GM08714 (cell line): ENCODE measurements at regions not wholly inside any gene's neighbourhood (a gene's known extent, or its start where the extent isn't known, plus 50 kb on each side); places are given as distances from the start of the nearest gene placed in this dataset.

Experiments
- H3K4me3 ChIP-seq: fragments of 200-500 bp; sonication (Bioruptor generic); 2 replicates; pipeline ENCODE4 v1.5.1; 2014; ENCODE audit warnings: mild to moderate bottlenecking, low read length, inconsistent platforms
- ZNF274 ChIP-seq: IDR thresholded peaks from 2 replicates; pipeline ENCODE4 v1.6.1; 2012; ENCODE audit warnings: mild to moderate bottlenecking, low read depth, low read length

GRCh38 chr6:134866563-134866962, 83.3 kb downstream of the ALDH8A1 start:
- H3K4me3 ChIP-seq, result no peak overlapping the region
- no peak for TF ChIP-seq ZNF274

GRCh38 chr6:134864558-134864957, 85.3 kb downstream of the ALDH8A1 start:
- TF ChIP-seq ZNF274, result no peak
- no peak overlapping the region for H3K4me3 ChIP-seq

GRCh38 chr6:134863763-134864510, 86.0 kb downstream of the ALDH8A1 start:
- no peak overlapping the region for H3K4me3 ChIP-seq
- TF ChIP-seq ZNF274, result no peak

- H3K4me3 ChIP-seq, result no peak overlapping the region
- TF ChIP-seq ZNF274, result no peak
Measured at GRCh38 chr6:134854366-134854765, 95.5 kb downstream of the ALDH8A1 start.

GRCh38 chr6:134853111-134854055, 96.5 kb downstream of the ALDH8A1 start:
- no peak overlapping the region for H3K4me3 ChIP-seq
- TF ChIP-seq ZNF274, result no peak

- TF ChIP-seq ZNF274, result no peak
- no peak overlapping the region for H3K4me3 ChIP-seq
Measured at GRCh38 chr6:134851548-134851947, 98.4 kb downstream of the ALDH8A1 start.

- no peak overlapping the region for H3K4me3 ChIP-seq
- TF ChIP-seq ZNF274, result no peak
Measured at GRCh38 chr6:134850721-134851305, 99.1 kb downstream of the ALDH8A1 start.

- no peak for TF ChIP-seq ZNF274
- no peak overlapping the region for H3K4me3 ChIP-seq
Measured at GRCh38 chr6:134849920-134850447, 99.9 kb downstream of the ALDH8A1 start.

GRCh38 chr6:134848076-134848475, 101.8 kb downstream of the ALDH8A1 start:
- no peak overlapping the region for H3K4me3 ChIP-seq
- TF ChIP-seq ZNF274, result no peak

- no peak for TF ChIP-seq ZNF274
Measured at GRCh38 chr6:134846865-134847264, 103.0 kb downstream of the ALDH8A1 start.

GRCh38 chr6:134846031-134846430, 103.9 kb downstream of the ALDH8A1 start:
- TF ChIP-seq ZNF274, result no peak
- no peak overlapping the region for H3K4me3 ChIP-seq

More at GRCh38 chr6:134846865-134847264, 103.0 kb downstream of the ALDH8A1 start:
- H3K4me3 ChIP-seq, result no peak overlapping the region

- H3K4me3 ChIP-seq, result no peak overlapping the region
- TF ChIP-seq ZNF274, result no peak
Measured at GRCh38 chr6:134844120-134844519, 105.8 kb downstream of the ALDH8A1 start.

GRCh38 chr6:134840086-134840867, 109.6 kb downstream of the ALDH8A1 start:
- no peak overlapping the region; the same call in 1 of the 2 replicates for H3K4me3 ChIP-seq
- TF ChIP-seq ZNF274, result no peak
